Activated CD8-positive, alpha-beta memory T cell treated with anti-CD3 and anti-CD28 coated beads, Interleukin-2, amount 10 ng/mL, durations not matched to agents 7 days and 5 days (primary cell): ENCODE measurements at regions not wholly inside any gene's neighbourhood (a gene's known extent, or its start where the extent isn't known, plus 50 kb on each side); places are given as distances from the start of the nearest gene placed in this dataset.
A peak's percentile ranks its signal among the peaks of the same experiment; 100 is the strongest.

ENCODE experiments used
- ATAC-seq: fragments of 150-1000 bp; cut with Tn5 transposase; one replicate; pipeline ENCODE4 v1.10.0; 2021; ENCODE audit warnings: moderate library complexity
- CTCF ChIA-PET: fragments of 350-600 bp; sonication (Branson Sonifier 250); formaldehyde crosslinking; loops from one replicate; lab custom pipeline; 2021; ENCODE audit warnings: antibody characterized with exemption; lab: Charles Lee
- DNase-seq: peaks from one replicate; pipeline ENCODE4 v3.0.0-alpha.2; 2020
- H3K27ac Mint-ChIP-seq: one replicate; pipeline ENCODE4 v1.8.0; 2021; ENCODE audit warnings: mild to moderate bottlenecking, mixed read lengths
- H3K27me3 Mint-ChIP-seq: one replicate; pipeline ENCODE4 v1.8.0; 2021; ENCODE audit warnings: mixed read lengths
- H3K36me3 Mint-ChIP-seq: one replicate; pipeline ENCODE4 v1.8.0; 2021; ENCODE audit warnings: mild to moderate bottlenecking, mixed read lengths
- H3K4me1 Mint-ChIP-seq: one replicate; pipeline ENCODE4 v1.8.0; 2021; ENCODE audit warnings: mixed read lengths
- H3K4me3 Mint-ChIP-seq: one replicate; pipeline ENCODE4 v1.8.0; 2021; ENCODE audit warnings: mild to moderate bottlenecking, moderate library complexity, mixed read lengths
- H3K9me3 Mint-ChIP-seq: one replicate; pipeline ENCODE4 v1.8.0; 2022; ENCODE audit warnings: low read depth, mixed read lengths

DNA sequence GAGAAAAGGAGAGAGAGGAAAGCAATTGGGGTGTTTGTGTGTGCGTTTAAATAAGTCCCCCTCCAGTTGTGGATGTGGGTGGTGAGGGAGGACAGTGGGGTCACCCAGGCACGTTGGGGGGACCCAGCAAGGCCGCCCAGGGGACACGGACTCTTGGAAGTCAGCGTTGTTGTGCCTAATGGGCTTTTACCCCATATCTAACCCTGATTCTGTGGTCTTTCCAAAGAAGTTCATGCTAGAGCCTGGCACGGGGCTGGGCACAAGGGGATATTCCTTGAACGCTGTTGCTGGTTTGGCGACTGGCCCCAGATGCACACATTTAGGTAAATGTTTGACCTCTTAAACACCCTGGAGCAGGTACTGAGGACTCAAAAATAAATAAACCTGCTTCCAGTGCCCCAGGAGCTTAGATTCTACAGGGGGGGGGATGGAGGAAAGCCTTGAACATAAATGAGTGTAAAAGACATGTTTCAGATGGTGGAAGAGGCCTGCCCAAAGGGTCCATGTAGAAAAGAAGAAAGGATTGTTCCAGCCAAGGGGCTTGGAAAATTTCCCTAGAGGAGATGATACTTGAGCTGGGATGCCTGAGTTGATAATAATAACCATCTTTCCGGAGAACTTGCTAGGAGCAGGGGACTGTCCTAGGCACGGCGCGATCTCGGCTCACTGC is 97.7 kb upstream of the SIX3 start:
- H3K27ac Mint-ChIP-seq = no peak overlapping the region
- ATAC-seq = no peak
- peaks cover 11% of the 10 kb centered on the region for H3K4me1 Mint-ChIP-seq
- H3K9me3 Mint-ChIP-seq = no peaks in the 10 kb centered on the region
- peaks cover 20% of the 10 kb centered on the region for H3K27me3 Mint-ChIP-seq
- H3K4me3 Mint-ChIP-seq = no peak overlapping the region
- CTCF ChIA-PET = interaction anchor here (1.1 kb wide), 1 partner anchor 364 kb away, joined by 3 read pairs; no protein-coding TSS in a partner anchor
- no peak for DNase-seq
- peaks cover 3% of the 10 kb centered on the region for H3K36me3 Mint-ChIP-seq

DNA sequence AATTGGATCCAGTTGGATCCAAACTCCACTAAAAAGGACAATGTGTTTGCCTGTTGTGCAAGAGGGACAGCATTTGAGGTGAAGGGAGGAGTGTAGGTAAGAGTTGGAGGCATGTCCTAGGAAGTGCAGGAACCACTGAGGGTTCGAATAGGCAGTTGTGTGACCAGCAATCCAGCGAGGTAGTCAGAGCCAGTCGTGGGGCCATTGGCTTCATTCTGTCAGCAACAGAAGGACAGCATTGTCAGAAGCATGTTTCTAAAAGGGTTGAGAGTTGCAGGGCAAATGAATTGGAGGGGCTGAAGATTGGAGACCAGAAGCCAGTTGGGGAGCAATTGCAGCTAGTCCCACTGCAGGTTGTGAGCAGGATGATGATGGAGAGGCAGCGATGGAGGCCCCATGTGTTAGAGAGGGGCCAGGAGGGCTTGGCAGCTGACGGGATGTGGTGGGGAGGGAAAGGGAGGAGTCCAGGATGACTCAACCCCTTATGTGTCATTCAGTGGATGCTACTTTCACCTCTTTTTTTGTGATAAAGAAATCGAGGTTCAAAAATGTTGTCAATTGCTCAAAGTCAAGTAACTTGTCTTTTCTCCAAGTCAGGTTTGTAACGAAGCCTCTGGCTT is 96.7 kb upstream of the SIX3 start:
- CTCF ChIA-PET = interaction anchor here (0.6 kb wide), 1 partner anchor 923 kb away, joined by 3 read pairs; no protein-coding TSS in a partner anchor
- H3K36me3 Mint-ChIP-seq = peaks cover 3% of the 10 kb centered on the region
- ATAC-seq (peak; percentile 73), DNase-seq (peak; percentile 70)
- H3K4me3 Mint-ChIP-seq = no peak overlapping the region
- H3K9me3 Mint-ChIP-seq = no peaks in the 10 kb centered on the region
- H3K4me1 Mint-ChIP-seq = peaks cover 11% of the 10 kb centered on the region
- H3K27ac Mint-ChIP-seq = no peak overlapping the region
- peaks cover 29% of the 10 kb centered on the region for H3K27me3 Mint-ChIP-seq

DNA sequence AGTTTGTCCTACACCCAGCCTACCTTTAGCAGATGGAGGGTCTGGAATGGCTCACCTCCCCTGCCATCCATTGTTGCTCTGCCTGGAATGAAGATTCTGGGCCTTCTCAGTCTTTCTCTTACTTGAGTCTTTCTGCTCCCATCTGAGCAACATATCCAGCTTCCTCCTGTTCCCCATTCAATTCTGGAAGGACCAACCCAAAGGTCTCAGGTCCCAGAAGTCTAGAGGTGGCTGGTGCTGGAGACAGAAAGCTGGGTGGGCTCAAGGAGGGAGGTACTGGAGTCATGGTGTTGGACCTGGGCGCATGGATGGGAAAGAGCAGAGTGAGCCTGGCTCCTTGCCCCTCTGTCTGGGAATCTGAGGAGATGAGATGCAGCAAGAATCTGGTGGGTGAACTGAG is 93.5 kb upstream of the SIX3 start:
- H3K9me3 Mint-ChIP-seq = no peaks in the 10 kb centered on the region
- H3K36me3 Mint-ChIP-seq = peaks cover 3% of the 10 kb centered on the region
- ATAC-seq (no peak), DNase-seq (no peak)
- H3K4me1 Mint-ChIP-seq = peaks cover 11% of the 10 kb centered on the region
- no peak overlapping the region for H3K27ac Mint-ChIP-seq
- CTCF ChIA-PET = no interaction called here
- no peak overlapping the region for H3K4me3 Mint-ChIP-seq
- peaks cover 48% of the 10 kb centered on the region for H3K27me3 Mint-ChIP-seq

DNA sequence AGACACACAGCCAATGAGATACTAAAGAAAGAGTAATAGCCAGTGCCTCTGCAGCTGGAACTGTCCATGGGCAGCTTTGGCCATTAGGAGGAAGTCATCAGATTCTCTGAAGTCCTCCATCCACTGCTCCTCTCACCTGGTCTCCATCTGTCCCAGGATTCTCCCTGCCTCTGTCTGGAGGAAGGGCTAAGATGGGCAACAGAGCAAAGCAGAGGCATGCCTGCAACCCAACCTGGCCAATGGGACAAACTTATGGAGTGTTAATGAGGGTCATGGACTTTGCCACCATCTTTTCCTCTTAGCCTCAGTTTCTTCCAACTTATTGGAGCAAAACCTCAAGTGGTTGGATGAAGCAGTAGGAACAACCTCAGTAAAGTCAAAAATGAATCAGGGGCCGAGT is 91.5 kb upstream of the SIX3 start:
- H3K9me3 Mint-ChIP-seq = no peaks in the 10 kb centered on the region
- H3K27me3 Mint-ChIP-seq = peaks cover 59% of the 10 kb centered on the region
- no peak for ATAC-seq
- H3K4me3 Mint-ChIP-seq = no peak overlapping the region
- H3K36me3 Mint-ChIP-seq = peaks cover 2% of the 10 kb centered on the region
- DNase-seq = no peak
- no peak overlapping the region for H3K27ac Mint-ChIP-seq
- CTCF ChIA-PET = no interaction called here
- peaks cover 3% of the 10 kb centered on the region for H3K4me1 Mint-ChIP-seq

DNA sequence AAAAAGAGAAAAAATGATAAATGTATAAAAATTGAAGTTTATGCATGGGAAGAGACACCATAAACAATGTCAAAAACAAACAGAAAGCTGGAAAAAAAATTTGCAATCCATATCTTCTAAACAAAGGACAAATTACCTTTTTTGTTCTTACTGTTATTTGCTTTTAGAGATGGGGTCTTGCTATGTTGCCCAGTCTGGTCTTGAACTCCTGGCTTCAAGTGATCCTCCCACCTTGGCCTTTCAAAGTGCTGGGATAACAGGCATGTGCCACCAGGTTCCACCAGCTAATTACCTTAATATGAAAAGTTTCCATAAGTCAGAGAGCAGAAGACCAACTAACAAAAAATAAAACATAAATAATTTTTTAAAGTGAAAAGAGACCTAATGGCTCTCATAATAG is 90.0 kb upstream of the SIX3 start:
- no peak overlapping the region for H3K4me3 Mint-ChIP-seq
- H3K9me3 Mint-ChIP-seq = no peaks in the 10 kb centered on the region
- H3K27ac Mint-ChIP-seq = no peak overlapping the region
- H3K4me1 Mint-ChIP-seq = no peaks in the 10 kb centered on the region
- CTCF ChIA-PET = no interaction called here
- ATAC-seq = no peak
- no peaks in the 10 kb centered on the region for H3K36me3 Mint-ChIP-seq
- DNase-seq = no peak
- peaks cover 64% of the 10 kb centered on the region for H3K27me3 Mint-ChIP-seq

DNA sequence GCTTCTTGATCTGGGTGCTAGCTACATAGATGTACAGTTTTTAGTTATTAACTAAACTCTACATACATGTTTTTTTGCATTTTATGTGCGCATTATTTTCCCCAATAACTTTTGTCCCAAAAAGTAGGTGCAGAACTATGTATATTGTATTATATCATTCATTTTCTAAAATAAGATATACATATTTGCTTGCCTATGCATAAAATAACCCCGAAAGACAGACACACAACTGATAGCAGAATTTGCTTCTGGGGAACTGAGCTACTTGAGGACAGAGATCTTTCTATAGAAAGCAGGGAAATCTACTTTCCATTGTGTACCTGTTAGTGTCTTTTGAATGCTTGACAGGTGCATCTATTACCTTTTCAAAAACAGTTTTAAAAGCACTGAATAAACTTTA is 88.9 kb upstream of the SIX3 start:
- H3K4me3 Mint-ChIP-seq = no peak overlapping the region

DNA sequence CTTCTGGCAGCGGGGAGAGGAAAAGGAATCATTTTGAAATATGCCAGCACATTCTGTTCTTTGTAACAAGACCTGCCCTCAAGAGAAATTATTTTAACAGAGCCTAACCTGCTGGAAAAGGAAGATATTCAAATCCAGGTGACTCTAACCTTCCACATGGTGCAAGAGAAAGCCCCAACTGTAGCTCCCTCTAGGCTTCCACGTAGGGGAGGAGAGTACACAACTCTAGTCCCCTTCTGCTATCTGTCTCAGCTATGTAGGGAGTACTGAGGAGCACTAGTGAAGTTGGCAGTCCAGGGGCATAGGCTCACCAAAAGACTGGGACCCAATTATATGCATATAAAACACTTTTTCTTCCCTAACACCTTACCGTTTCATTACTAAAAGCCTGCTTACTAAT is 82.2 kb upstream of the SIX3 start:
- Mint-ChIP-seq H3K4me1 (no peaks in the 10 kb centered on the region), H3K27me3 (peaks cover 70% of the 10 kb centered on the region), H3K9me3 (no peaks in the 10 kb centered on the region), H3K36me3 (no peaks in the 10 kb centered on the region), H3K4me3 (no peak overlapping the region), H3K27ac (no peak overlapping the region)
- ATAC-seq = no peak
- no peak for DNase-seq
- CTCF ChIA-PET = interaction anchor here (1.8 kb wide), 1 partner anchor 380 kb away, joined by 4 read pairs; no protein-coding TSS in a partner anchor

More for the DNA sequence above, 88.9 kb upstream of the SIX3 start:
- CTCF ChIA-PET = no interaction called here
- Mint-ChIP-seq H3K36me3 (no peaks in the 10 kb centered on the region), H3K9me3 (no peaks in the 10 kb centered on the region), H3K27me3 (peaks cover 66% of the 10 kb centered on the region), H3K27ac (no peak overlapping the region), H3K4me1 (no peaks in the 10 kb centered on the region)
- DNase-seq (no peak), ATAC-seq (no peak)

DNA sequence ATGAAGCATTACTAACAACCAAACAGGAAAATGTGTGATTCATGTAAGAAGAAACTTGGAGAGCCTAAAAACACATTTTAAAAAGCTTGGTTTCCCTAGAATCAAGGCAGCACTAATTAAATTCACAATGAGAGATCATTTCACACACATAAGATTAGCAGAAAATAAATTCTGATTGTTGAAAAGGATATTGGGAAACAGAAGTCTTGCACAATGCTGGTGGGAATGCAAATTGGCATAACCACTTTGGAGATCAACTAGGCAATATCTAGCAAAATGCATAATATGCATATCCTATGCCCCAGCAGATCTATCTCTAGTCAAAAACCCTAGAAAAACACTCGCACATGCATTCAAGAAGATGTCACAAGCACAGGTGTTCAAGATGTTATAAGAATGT is 75.3 kb upstream of the SIX3 start:
- H3K27me3 Mint-ChIP-seq = peaks cover 67% of the 10 kb centered on the region
- H3K36me3 Mint-ChIP-seq = no peaks in the 10 kb centered on the region
- CTCF ChIA-PET = interaction anchor here (1.1 kb wide), 1 partner anchor 386 kb away, joined by 3 read pairs; no protein-coding TSS in a partner anchor
- ATAC-seq = no peak
- H3K27ac Mint-ChIP-seq = no peak overlapping the region
- no peak overlapping the region for H3K4me3 Mint-ChIP-seq
- no peaks in the 10 kb centered on the region for H3K9me3 Mint-ChIP-seq
- no peaks in the 10 kb centered on the region for H3K4me1 Mint-ChIP-seq
- no peak for DNase-seq

DNA sequence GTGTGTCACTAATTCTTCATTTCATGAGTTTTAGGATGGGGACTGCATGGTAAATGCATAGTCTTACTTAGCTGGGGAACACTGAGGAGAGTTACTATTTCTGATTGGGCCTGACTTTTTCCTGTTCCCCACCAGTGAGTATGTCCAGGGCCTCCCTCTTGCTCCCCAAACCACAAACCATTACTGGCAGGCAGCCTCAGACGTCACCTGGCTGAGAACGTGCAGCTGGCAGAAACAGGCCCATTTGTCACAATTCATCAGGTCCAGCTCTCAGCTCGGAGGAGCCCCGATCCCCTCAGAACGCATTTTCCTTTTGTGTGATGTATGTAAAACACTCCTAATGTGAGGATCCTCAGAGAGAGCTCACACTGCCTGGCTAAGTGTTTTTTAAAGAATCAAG is 71.7 kb upstream of the SIX3 start:
- no peaks in the 10 kb centered on the region for H3K36me3 Mint-ChIP-seq
- no peak for DNase-seq
- H3K27me3 Mint-ChIP-seq = peaks cover 56% of the 10 kb centered on the region
- no peaks in the 10 kb centered on the region for H3K9me3 Mint-ChIP-seq
- H3K4me1 Mint-ChIP-seq = no peaks in the 10 kb centered on the region
- ATAC-seq = no peak
- CTCF ChIA-PET = interaction anchor here (1.2 kb wide), 1 partner anchor 390 kb away, joined by 3 read pairs; no protein-coding TSS in a partner anchor
- H3K4me3 Mint-ChIP-seq = no peak overlapping the region
- H3K27ac Mint-ChIP-seq = no peak overlapping the region

DNA sequence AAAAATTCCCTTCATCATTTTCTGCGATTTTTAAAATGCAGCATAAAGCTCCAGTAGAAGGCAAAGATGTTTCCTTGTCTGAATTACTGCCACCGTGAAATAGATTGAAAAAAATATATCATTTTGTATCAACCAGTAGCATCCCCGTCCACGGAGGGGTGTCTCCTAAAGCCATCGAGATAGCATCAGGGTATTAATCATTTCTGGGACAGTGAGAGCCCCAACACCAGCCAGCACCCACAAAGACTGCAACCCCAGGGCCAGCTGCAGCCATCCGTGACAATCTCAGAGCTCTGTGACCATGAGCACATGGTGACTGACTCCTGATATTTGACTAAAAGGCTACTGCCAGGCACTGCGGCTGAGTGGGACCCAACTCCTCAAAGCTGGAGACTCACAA is 64.1 kb upstream of the SIX3 start:
- DNase-seq (no peak), ATAC-seq (no peak)
- Mint-ChIP-seq H3K27ac (no peak overlapping the region), H3K4me1 (no peaks in the 10 kb centered on the region), H3K4me3 (no peak overlapping the region), H3K27me3 (peaks cover 39% of the 10 kb centered on the region), H3K9me3 (peaks cover 5% of the 10 kb centered on the region), H3K36me3 (peaks cover 6% of the 10 kb centered on the region)
- CTCF ChIA-PET = interaction anchor here (0.6 to 1.1 kb wide), 2 partner anchors 49 to 398 kb away, joined by 3 read pairs; no protein-coding TSS in a partner anchor

DNA sequence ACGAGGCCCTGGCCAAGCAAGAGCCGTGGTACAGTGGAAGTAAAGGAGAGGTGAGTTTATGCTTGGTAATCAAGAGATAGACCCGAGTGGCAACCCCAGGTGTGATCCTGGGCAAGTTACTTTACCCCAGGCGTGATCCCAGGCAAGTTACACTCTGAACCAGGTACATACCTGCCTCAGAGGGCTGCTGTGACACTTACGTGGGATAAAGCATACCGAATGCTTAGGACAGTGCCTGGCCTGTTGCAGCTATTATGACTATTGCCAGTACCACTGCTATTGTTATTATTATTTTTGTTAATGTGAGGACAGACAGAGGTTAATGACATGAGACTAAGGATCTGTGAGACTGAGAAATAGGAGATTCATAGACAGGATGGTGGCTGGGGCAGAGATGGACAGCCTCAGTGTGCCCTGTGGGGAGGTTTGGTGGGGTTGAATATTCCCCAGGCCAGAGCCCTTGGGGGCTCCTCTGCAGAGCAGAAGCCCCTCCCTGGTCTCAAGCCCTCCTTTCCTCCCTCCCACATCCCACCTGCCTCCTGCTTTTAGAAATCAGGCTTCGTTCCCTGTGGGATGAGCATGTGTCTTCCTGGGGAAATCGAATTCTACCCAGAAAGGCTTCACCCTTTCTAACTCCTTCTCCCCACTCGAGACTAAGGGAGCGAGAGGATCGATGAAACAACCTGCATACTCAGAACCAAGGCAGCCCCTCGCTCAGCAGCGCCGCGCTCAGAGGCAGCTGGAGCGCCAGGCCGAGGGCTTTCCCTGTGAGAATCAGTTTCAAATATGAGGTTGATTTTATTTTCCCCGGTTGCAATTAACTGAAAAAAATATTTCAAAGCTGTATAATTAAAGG is 62.0 kb upstream of the SIX3 start:
- ATAC-seq (no peak), DNase-seq (no peak)
- no peak overlapping the region for H3K4me3 Mint-ChIP-seq
- H3K36me3 Mint-ChIP-seq = peaks cover 6% of the 10 kb centered on the region
- H3K9me3 Mint-ChIP-seq = peaks cover 5% of the 10 kb centered on the region
- CTCF ChIA-PET = no interaction called here
- H3K27ac Mint-ChIP-seq = no peak overlapping the region
- H3K4me1 Mint-ChIP-seq = no peaks in the 10 kb centered on the region
- peaks cover 30% of the 10 kb centered on the region for H3K27me3 Mint-ChIP-seq

DNA sequence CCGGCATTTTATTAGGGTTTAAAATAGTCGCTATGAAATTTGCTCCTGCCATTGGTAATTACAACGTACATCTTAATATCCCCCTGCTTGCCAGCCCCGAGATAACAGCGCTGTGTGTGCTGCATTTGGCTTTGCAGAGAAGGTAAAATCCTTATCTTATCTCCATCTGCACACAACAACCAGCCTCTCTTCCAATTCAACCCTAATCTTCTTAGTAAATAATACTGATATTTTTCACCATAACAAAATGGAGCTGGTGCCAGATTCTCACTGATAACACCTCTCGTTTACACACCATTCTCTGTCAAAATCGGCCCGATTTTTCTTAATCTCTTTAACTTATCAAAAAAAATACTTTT is 61.4 kb upstream of the SIX3 start:
- Mint-ChIP-seq H3K36me3 (peaks cover 5% of the 10 kb centered on the region), H3K4me1 (no peaks in the 10 kb centered on the region), H3K4me3 (no peak overlapping the region), H3K27ac (no peak overlapping the region), H3K9me3 (peaks cover 4% of the 10 kb centered on the region), H3K27me3 (peaks cover 29% of the 10 kb centered on the region)
- ATAC-seq (no peak), DNase-seq (no peak)
- CTCF ChIA-PET = no interaction called here

DNA sequence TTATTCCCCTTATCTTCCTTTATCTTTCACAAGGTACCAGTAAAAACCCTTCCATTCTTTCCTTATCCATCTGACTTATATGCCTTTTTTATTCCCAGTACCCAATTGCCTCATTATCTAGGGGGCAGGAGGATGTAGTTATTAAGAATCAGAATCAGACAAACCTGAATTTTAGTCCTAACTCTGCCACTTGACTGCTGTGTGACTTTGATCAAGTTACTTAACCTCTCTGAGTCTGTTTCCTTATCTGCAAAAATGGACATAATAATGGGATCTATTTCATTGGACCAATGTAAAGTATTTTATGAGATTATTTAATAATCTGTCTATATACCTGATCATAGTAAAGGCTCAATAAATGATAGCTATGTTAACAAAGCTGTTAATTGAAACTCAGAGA is 59.6 kb upstream of the SIX3 start:
- Mint-ChIP-seq H3K4me1 (no peaks in the 10 kb centered on the region), H3K9me3 (no peaks in the 10 kb centered on the region), H3K36me3 (no peaks in the 10 kb centered on the region), H3K4me3 (no peak overlapping the region), H3K27ac (no peak overlapping the region), H3K27me3 (peaks cover 28% of the 10 kb centered on the region)
- ATAC-seq (no peak), DNase-seq (no peak)
- CTCF ChIA-PET = interaction anchor here (0.6 kb wide), 1 partner anchor 168 kb away, joined by 3 read pairs; no protein-coding TSS in a partner anchor
